ENCODE measurements at regions not wholly inside any gene's neighbourhood (a gene's known extent, or its start where the extent isn't known, plus 50 kb on each side); places are given as distances from the start of the nearest gene placed in this dataset.

- TF ChIP-seq POLR2A (IDR thresholded peaks at IDR 0.05; ENCODE audit: low read depth) (no peak), EP300 (IDR thresholded peaks at IDR 0.05) (no peak), POLR2AphosphoS5 (IDR thresholded peaks at IDR 0.05) (no peak)
- TF ChIP-seq, protein P1, sequence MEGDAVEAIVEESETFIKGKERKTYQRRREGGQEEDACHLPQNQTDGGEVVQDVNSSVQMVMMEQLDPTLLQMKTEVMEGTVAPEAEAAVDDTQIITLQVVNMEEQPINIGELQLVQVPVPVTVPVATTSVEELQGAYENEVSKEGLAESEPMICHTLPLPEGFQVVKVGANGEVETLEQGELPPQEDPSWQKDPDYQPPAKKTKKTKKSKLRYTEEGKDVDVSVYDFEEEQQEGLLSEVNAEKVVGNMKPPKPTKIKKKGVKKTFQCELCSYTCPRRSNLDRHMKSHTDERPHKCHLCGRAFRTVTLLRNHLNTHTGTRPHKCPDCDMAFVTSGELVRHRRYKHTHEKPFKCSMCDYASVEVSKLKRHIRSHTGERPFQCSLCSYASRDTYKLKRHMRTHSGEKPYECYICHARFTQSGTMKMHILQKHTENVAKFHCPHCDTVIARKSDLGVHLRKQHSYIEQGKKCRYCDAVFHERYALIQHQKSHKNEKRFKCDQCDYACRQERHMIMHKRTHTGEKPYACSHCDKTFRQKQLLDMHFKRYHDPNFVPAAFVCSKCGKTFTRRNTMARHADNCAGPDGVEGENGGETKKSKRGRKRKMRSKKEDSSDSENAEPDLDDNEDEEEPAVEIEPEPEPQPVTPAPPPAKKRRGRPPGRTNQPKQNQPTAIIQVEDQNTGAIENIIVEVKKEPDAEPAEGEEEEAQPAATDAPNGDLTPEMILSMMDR (IDR thresholded peaks at IDR 0.05) = no peak
Observed at GRCh38 chr6:165844801-165845364, 181.8 kb upstream of the PDE10A start.

Data from esophagus muscularis mucosa (tissue), 4 donors.